AG09319 (cell line): ENCODE measurements at regions not wholly inside any gene's neighbourhood (a gene's known extent, or its start where the extent isn't known, plus 50 kb on each side); places are given as distances from the start of the nearest gene placed in this dataset.

Source experiments
- DNase-seq: peaks from one replicate; pipeline ENCODE4 v3.0.0-alpha.2; 2010; ENCODE audit warnings: low read depth; ENCODE audit errors: extremely low read depth
- TF ChIP-seq, protein P1 (sequence below): IDR thresholded peaks from 2 replicates; pipeline ENCODE4 v1.5.1; 2011; ENCODE audit warnings: low read depth, mild to moderate bottlenecking, inconsistent platforms, low read length, moderate library complexity

DNA sequence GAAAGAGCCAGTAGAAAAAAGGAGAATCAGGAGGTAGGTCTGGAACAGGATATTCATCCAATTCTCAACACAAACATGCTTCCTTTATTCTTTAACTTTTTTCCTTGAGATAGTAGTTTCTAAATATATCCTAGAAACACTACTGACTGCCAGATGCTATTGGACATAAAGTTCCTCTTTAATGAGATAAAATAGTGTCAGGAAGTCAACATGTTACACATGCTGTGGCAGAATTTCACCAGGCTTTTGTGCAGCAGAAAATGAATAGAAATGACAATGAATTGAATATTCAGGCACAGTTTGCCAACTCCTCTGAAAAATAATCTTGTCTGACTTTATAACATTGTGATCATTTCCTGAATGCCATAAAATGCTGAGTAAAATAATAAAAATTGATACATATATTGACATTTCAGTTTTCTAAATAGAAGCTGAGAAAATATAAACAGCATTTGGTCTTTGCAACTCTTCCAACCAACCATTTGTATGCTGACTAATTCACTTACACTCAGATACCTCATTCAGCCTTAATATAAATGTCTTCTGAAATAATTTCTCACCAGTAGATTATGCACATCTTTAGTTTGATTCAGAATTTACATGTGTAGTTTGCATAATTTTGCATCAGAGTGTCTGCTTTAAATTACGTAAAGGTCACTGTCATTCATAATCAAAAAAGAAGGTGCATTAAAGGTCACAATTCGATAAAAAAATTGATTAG lies 486.1 kb upstream of the ADGRL2 start:
- DNase-seq: no peak
- TF ChIP-seq, protein P1, sequence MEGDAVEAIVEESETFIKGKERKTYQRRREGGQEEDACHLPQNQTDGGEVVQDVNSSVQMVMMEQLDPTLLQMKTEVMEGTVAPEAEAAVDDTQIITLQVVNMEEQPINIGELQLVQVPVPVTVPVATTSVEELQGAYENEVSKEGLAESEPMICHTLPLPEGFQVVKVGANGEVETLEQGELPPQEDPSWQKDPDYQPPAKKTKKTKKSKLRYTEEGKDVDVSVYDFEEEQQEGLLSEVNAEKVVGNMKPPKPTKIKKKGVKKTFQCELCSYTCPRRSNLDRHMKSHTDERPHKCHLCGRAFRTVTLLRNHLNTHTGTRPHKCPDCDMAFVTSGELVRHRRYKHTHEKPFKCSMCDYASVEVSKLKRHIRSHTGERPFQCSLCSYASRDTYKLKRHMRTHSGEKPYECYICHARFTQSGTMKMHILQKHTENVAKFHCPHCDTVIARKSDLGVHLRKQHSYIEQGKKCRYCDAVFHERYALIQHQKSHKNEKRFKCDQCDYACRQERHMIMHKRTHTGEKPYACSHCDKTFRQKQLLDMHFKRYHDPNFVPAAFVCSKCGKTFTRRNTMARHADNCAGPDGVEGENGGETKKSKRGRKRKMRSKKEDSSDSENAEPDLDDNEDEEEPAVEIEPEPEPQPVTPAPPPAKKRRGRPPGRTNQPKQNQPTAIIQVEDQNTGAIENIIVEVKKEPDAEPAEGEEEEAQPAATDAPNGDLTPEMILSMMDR: no peak

DNA sequence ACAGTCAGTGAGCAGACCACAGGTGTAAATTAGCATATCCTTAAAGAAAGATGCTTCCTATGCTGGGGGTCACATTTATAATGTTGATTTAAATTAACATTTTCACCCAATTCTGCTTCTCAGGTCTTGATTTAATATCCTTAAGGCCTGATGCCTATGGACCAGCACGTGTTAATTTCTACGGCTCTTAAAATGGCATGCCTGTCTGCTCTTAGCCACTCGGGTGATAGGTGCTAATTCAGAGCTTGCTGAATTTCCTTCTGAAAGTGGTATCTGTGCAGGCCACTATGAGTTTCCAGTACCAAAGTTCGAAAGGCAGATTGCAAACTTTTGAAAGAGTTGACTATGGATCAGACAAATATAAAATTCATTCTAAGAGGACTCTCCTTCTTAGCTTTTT lies 487.4 kb upstream of the ADGRL2 start:
- no peak for DNase-seq
- TF ChIP-seq, protein P1: no peak

DNA sequence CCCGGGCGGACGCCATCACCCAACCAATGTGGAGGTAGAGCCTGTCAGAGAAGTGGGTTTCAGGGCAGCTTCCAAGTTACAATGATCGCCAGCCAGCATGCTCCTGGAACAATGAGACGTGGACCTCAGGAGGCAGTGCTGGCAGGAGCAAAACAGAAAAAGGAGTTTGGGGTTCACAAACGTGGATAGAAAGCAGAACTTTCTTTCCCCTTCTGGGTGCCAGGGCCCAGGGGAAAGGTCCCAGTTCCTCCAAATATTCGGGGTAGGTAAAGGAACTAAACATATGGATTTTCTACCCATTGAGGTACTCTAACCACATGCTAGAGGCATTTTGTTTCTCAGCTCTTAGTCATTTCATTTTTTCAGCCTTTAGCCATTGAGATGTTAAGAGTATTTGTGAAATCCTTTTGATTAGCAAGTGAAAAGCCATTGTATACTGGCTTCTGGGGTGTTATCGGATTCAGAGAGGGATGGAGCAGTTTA lies 488.4 kb upstream of the ADGRL2 start:
- no peak for DNase-seq
- TF ChIP-seq, protein P1: no peak

DNA sequence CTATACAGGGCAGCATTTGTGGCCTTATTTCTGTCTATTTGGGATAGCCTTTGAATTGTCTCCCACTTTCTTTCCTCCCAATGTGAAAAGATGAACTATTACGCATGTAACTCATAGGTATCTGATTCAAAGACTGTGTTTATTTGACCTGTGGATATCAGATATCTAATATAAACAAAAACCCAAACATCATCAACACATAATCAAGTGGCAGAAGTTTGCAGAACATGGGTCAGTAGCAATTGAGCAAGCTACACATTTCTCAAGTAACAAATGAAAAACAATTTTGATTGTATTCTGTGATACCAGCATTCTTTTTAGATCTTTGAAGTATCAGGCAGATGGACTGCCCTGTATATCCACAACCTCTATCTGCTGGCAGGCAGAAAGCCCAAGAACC lies 490.5 kb upstream of the ADGRL2 start:
- TF ChIP-seq, protein P1: no peak
- DNase-seq: no peak

DNA sequence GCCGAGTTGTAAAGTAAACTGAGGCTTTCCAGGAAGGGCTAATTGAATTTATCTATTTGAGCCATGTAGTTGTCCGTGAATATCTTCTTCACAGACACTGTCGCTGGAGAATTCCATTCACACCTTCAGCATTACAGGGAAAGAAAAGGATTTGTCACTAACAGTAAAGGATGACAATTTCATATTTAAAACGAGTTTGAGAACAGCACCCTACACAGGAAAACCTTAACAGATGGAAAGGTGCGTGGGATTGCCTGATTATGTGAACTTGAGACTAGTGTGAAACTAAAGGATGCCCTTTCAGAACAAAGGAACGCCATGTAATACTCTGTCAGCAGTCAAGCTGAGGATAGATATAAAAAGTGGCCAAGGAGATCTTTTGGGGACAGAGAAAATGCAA lies 492.5 kb upstream of the ADGRL2 start:
- TF ChIP-seq, protein P1: no peak
- no peak for DNase-seq

DNA sequence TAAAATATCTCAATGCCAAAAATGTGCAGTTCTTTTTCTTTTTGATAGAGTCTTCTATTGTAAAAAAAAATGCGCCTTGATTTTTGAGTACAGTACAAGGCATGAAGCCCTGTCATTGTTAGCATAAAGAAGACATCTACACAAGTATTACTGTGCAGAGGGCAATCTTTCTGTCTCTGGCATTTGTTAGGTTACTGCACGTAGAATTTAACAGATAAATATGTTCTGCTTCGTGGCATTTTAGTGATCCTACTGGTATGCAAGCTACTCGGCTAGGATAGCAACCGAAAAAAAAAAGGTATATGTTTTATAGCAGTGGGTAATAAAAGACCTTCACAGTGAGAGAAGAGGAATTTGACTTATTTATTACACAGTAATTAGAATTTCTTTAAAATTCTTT lies 492.9 kb upstream of the ADGRL2 start:
- DNase-seq: no peak
- TF ChIP-seq, protein P1: no peak

DNA sequence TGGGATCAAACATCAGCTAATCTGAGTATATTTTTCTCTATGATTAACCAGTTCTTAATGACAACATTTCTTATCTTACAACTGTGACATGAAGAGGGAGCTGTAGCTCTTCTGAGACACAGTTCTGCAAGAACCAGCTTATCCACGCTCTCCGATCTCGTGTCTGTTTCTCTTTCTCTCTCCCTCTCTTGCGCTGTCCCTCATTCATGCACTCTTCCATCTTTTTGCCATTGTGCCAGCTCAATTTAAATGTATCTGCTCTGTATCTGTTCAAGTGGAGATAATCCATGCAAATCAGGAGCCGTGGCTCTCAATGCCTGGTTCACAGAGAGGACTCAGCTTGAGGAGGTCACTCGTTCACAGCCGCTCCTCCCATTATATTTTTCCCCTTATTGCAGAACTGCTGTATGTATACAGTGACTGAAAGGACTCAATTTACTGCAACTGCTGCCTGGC lies 494.7 kb upstream of the ADGRL2 start:
- DNase-seq: peak; percentile 34
- TF ChIP-seq, protein P1: peak; percentile 55
